SK-N-SH treated with all-trans-retinoic acid at 6 μM for 48 hours (cell line): ENCODE measurements at regions not wholly inside any gene's neighbourhood (a gene's known extent, or its start where the extent isn't known, plus 50 kb on each side); places are given as distances from the start of the nearest gene placed in this dataset.

ENCODE experiments used
- ATAC-seq: fragments of 200-7000 bp; cut with Tn5 transposase; 3 replicates; pipeline ENCODE4 v1.9.1; 2020; ENCODE audit warnings: mild to moderate bottlenecking, moderate library complexity
- ARNTL ChIP-seq: fragments of 450-650 bp; formaldehyde crosslinking; IDR thresholded peaks from 2 replicates; pipeline ENCODE4 v1.5.0; 2020; ENCODE audit warnings: low read depth, mild to moderate bottlenecking, moderate library complexity, borderline replicate concordance
- BACH2 ChIP-seq: fragments of 250-450 bp; sonication (Bioruptor Pico); IDR thresholded peaks from 2 replicates; pipeline ENCODE4 v1.9.0; 2021; ENCODE audit warnings: mild to moderate bottlenecking, borderline replicate concordance
- CREB5 ChIP-seq: fragments of 250-450 bp; sonication (Bioruptor Pico); IDR thresholded peaks from 2 replicates; pipeline ENCODE4 v1.5.1; 2020; ENCODE audit warnings: low read depth, mild to moderate bottlenecking, moderate library complexity
- CSDC2 ChIP-seq: fragments of 250-450 bp; sonication (Bioruptor Pico); IDR thresholded peaks from 2 replicates; pipeline ENCODE4 v1.5.0; 2020; ENCODE audit warnings: mild to moderate bottlenecking, moderate library complexity
- ESRRG ChIP-seq: fragments of 250-450 bp; sonication (Bioruptor Pico); IDR thresholded peaks from 2 replicates; pipeline ENCODE4 v1.6.1; 2021; ENCODE audit warnings: mild to moderate bottlenecking
- GLIS3 ChIP-seq: fragments of 250-450 bp; sonication (Bioruptor Pico); IDR thresholded peaks from 2 replicates; pipeline ENCODE4 v1.5.0; 2020; ENCODE audit warnings: mild to moderate bottlenecking, moderate library complexity
- OSR1 ChIP-seq: fragments of 250-450 bp; sonication (Bioruptor Pico); IDR thresholded peaks from 2 replicates; pipeline ENCODE4 v1.8.0; 2022; ENCODE audit warnings: moderate library complexity, mild to moderate bottlenecking, inconsistent platforms
- PPARA ChIP-seq: fragments of 250-450 bp; sonication (Bioruptor Pico); IDR thresholded peaks from 2 replicates; pipeline ENCODE4 v1.5.0; 2020; ENCODE audit warnings: mild to moderate bottlenecking, borderline replicate concordance
- RARB ChIP-seq: fragments of 250-450 bp; sonication (Bioruptor Pico); IDR thresholded peaks from 2 replicates; pipeline ENCODE4 v1.8.0; 2021; ENCODE audit warnings: mild to moderate bottlenecking, moderate library complexity
- TCF4 ChIP-seq: fragments of 250-450 bp; sonication (Bioruptor Pico); IDR thresholded peaks from 2 replicates; pipeline ENCODE4 v1.8.0; 2021; ENCODE audit warnings: mild to moderate bottlenecking, moderate library complexity, borderline replicate concordance
- TOX ChIP-seq: fragments of 250-450 bp; sonication (Bioruptor Pico); IDR thresholded peaks from 2 replicates; pipeline ENCODE4 v1.8.0; 2021; ENCODE audit warnings: mild to moderate bottlenecking, moderate library complexity, borderline replicate concordance
- TSHZ2 ChIP-seq: fragments of 250-450 bp; sonication (Bioruptor Pico); IDR thresholded peaks from 2 replicates; pipeline ENCODE4 v1.5.0; 2020; ENCODE audit warnings: mild to moderate bottlenecking, moderate library complexity
- ZFP3 ChIP-seq: fragments of 250-450 bp; sonication (Bioruptor Pico); IDR thresholded peaks from 2 replicates; pipeline ENCODE4 v1.5.0; 2020; ENCODE audit warnings: mild to moderate bottlenecking, moderate library complexity
- ZFP30 ChIP-seq: fragments of 450-650 bp; formaldehyde crosslinking; IDR thresholded peaks from 2 replicates; pipeline ENCODE4 v1.5.0; 2022; ENCODE audit warnings: mild to moderate bottlenecking, moderate library complexity
- ZNF565 ChIP-seq: fragments of 450-650 bp; formaldehyde crosslinking; conservative IDR thresholded peaks from 2 replicates; pipeline ENCODE4 v1.5.0; 2020; ENCODE audit warnings: low read depth, mild to moderate bottlenecking, moderate library complexity
- ZNF70 ChIP-seq: fragments of 450-650 bp; formaldehyde crosslinking; IDR thresholded peaks from 2 replicates; pipeline ENCODE4 v1.5.0; 2020; ENCODE audit warnings: mild to moderate bottlenecking, moderate library complexity
- ZNF8 ChIP-seq: fragments of 450-650 bp; formaldehyde crosslinking; IDR thresholded peaks from 2 replicates; pipeline ENCODE4 v1.5.0; 2020; ENCODE audit warnings: mild to moderate bottlenecking, moderate library complexity
- TF ChIP-seq, protein P1 (sequence below): fragments of 250-450 bp; sonication (Bioruptor Pico); IDR thresholded peaks from 2 replicates; pipeline ENCODE4 v1.8.0; 2021; ENCODE audit warnings: low read depth, mild to moderate bottlenecking, moderate library complexity, borderline replicate concordance
- TF ChIP-seq, protein P2 (sequence below): fragments of 250-450 bp; sonication (Bioruptor Pico); IDR thresholded peaks from 2 replicates; pipeline ENCODE4 v1.5.1; 2021; ENCODE audit warnings: mild to moderate bottlenecking, moderate library complexity
- TF ChIP-seq, protein P3 (sequence below): fragments of 250-450 bp; sonication (Bioruptor Pico); IDR thresholded peaks from 2 replicates; pipeline ENCODE4 v1.8.0; 2020; ENCODE audit warnings: mild to moderate bottlenecking, moderate library complexity, borderline replicate concordance

GRCh38 chr14:40911141-40911540 is 695.5 kb upstream of the LRFN5 start:
- no peak for TF ChIP-seq ZNF565
- ATAC-seq, result no peak

- TF ChIP-seq CREB5 (CRISPR knock-in tag) (no peak), TSHZ2 (CRISPR knock-in tag) (no peak), OSR1 (no peak)
- ATAC-seq, result no peak
Measured at GRCh38 chr14:40909906-40910305, 696.8 kb upstream of the LRFN5 start.

DNA sequence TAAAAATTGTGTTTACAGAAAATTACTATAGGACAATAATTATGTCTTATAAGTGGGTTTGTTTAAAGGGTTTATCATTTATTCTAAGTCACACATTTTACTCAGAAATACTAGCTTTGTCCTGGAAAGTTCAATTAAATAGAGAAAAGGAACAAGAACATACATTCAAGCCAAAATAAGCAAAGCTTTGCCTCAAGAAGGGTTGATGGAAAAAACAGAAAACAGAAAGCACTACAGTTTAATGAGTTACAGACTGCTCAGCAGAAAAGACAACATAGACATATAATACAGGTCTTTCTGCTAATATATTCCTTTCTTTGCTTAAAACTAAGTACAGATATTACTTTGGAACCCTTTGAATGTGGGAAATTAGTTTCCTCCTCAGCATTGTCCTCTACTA is 703.0 kb upstream of the LRFN5 start:
- no peak for ATAC-seq

GRCh38 chr14:40899435-40899834 is 707.2 kb upstream of the LRFN5 start:
- ATAC-seq, result no peak
- TF ChIP-seq PPARA (no peak), ZNF8 (CRISPR knock-in tag) (no peak), TCF4 (CRISPR knock-in tag) (no peak), TSHZ2 (CRISPR knock-in tag) (no peak), ZFP3 (CRISPR knock-in tag) (no peak), OSR1 (no peak), ZFP30 (no peak), CREB5 (CRISPR knock-in tag) (no peak), ARNTL (CRISPR knock-in tag) (no peak), RARB (CRISPR knock-in tag) (no peak), CSDC2 (CRISPR knock-in tag) (no peak), ESRRG (CRISPR knock-in tag) (no peak), TOX (no peak), BACH2 (CRISPR knock-in tag) (no peak)
- TF ChIP-seq, protein P1, sequence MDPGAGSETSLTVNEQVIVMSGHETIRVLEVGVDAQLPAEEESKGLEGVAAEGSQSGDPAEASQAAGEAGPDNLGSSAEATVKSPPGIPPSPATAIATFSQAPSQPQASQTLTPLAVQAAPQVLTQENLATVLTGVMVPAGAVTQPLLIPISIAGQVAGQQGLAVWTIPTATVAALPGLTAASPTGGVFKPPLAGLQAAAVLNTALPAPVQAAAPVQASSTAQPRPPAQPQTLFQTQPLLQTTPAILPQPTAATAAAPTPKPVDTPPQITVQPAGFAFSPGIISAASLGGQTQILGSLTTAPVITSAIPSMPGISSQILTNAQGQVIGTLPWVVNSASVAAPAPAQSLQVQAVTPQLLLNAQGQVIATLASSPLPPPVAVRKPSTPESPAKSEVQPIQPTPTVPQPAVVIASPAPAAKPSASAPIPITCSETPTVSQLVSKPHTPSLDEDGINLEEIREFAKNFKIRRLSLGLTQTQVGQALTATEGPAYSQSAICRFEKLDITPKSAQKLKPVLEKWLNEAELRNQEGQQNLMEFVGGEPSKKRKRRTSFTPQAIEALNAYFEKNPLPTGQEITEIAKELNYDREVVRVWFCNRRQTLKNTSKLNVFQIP (CRISPR knock-in tag), result no peak
- TF ChIP-seq, protein P2, sequence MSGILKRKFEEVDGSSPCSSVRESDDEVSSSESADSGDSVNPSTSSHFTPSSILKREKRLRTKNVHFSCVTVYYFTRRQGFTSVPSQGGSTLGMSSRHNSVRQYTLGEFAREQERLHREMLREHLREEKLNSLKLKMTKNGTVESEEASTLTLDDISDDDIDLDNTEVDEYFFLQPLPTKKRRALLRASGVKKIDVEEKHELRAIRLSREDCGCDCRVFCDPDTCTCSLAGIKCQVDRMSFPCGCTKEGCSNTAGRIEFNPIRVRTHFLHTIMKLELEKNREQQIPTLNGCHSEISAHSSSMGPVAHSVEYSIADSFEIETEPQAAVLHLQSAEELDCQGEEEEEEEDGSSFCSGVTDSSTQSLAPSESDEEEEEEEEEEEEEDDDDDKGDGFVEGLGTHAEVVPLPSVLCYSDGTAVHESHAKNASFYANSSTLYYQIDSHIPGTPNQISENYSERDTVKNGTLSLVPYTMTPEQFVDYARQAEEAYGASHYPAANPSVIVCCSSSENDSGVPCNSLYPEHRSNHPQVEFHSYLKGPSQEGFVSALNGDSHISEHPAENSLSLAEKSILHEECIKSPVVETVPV, result no peak

More for the DNA sequence above, 703.0 kb upstream of the LRFN5 start:
- TF ChIP-seq, protein P3, sequence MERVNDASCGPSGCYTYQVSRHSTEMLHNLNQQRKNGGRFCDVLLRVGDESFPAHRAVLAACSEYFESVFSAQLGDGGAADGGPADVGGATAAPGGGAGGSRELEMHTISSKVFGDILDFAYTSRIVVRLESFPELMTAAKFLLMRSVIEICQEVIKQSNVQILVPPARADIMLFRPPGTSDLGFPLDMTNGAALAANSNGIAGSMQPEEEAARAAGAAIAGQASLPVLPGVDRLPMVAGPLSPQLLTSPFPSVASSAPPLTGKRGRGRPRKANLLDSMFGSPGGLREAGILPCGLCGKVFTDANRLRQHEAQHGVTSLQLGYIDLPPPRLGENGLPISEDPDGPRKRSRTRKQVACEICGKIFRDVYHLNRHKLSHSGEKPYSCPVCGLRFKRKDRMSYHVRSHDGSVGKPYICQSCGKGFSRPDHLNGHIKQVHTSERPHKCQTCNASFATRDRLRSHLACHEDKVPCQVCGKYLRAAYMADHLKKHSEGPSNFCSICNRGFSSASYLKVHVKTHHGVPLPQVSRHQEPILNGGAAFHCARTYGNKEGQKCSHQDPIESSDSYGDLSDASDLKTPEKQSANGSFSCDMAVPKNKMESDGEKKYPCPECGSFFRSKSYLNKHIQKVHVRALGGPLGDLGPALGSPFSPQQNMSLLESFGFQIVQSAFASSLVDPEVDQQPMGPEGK (CRISPR knock-in tag), result no peak
- TF ChIP-seq ZNF70 (CRISPR knock-in tag), result no peak
- no peak for TF ChIP-seq CSDC2 (CRISPR knock-in tag)
- TF ChIP-seq TCF4 (CRISPR knock-in tag), result no peak
- TF ChIP-seq, protein P1 (CRISPR knock-in tag), result no peak
- TF ChIP-seq OSR1, result no peak
- no peak for TF ChIP-seq GLIS3
